Cardiac muscle cell (in vitro differentiated cells and primary cell): ENCODE measurements at regions not wholly inside any gene's neighbourhood (a gene's known extent, or its start where the extent isn't known, plus 50 kb on each side); places are given as distances from the start of the nearest gene placed in this dataset.

Source experiments
- DNase-seq, 2 donors: peaks; one replicate each; pipeline versions ENCODE4 v3.0.0 to v3.0.0-alpha.2; 2010 to 2017; ENCODE audit warnings: low read depth in 1 of 2, low spot score in 1 of 2
- H3K27ac ChIP-seq: fragments of 200-600 bp; sonication (generic); 2 replicates; pipeline ENCODE4 v1.5.1; 2016
- H3K27me3 ChIP-seq: fragments of 200-600 bp; sonication (generic); 2 replicates; pipeline ENCODE4 v1.6.0; 2016; ENCODE audit warnings: control low read depth
- H3K36me3 ChIP-seq: fragments of 200-600 bp; sonication (generic); 2 replicates; pipeline ENCODE4 v1.5.1; 2016; ENCODE audit warnings: control low read depth
- H3K4me1 ChIP-seq: fragments of 200-600 bp; sonication (generic); 2 replicates; pipeline ENCODE4 v1.8.1; 2017; ENCODE audit warnings: low read depth, mild to moderate bottlenecking, mixed run types
- H3K4me3 ChIP-seq: fragments of 200-600 bp; sonication (generic); 2 replicates; pipeline ENCODE4 v1.5.1; 2016; ENCODE audit warnings: mild to moderate bottlenecking
- H3K9me3 ChIP-seq: fragments of 200-600 bp; sonication (generic); 2 replicates; pipeline ENCODE4 v1.5.1; 2017; ENCODE audit warnings: low read depth, mild to moderate bottlenecking, control low read depth
- TF ChIP-seq, protein P1 (sequence below): IDR thresholded peaks from 2 replicates; pipeline ENCODE4 v1.5.1; 2012; ENCODE audit warnings: low read depth, mild to moderate bottlenecking, low read length

DNA sequence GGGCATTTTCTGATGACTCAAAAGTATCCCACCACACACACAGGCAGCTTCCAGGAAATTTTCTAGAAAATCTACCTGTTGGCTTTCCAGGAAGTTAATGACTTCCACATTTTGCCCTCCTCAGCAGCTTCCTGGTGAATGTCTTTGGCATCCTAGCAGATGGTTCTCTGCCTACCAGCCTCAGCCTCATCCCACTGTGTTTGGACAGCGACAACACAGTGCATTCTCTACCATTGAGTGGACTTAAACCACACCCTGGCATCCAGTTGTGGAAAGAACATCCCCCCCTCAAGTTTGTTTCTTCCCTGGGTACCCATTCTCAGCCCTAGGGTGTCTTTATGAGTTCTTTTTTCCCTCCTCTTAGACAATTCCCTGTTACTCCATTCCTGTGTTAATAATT lies 50.8 kb upstream of the GADL1 start:
- Histone ChIP-seq H3K9me3 (no peaks in the 10 kb centered on the region), H3K27me3 (no peaks in the 10 kb centered on the region), H3K36me3 (no peaks in the 10 kb centered on the region), H3K4me1 (no peaks in the 10 kb centered on the region), H3K4me3 (no peak overlapping the region), H3K27ac (no peak overlapping the region)
- TF ChIP-seq, protein P1, sequence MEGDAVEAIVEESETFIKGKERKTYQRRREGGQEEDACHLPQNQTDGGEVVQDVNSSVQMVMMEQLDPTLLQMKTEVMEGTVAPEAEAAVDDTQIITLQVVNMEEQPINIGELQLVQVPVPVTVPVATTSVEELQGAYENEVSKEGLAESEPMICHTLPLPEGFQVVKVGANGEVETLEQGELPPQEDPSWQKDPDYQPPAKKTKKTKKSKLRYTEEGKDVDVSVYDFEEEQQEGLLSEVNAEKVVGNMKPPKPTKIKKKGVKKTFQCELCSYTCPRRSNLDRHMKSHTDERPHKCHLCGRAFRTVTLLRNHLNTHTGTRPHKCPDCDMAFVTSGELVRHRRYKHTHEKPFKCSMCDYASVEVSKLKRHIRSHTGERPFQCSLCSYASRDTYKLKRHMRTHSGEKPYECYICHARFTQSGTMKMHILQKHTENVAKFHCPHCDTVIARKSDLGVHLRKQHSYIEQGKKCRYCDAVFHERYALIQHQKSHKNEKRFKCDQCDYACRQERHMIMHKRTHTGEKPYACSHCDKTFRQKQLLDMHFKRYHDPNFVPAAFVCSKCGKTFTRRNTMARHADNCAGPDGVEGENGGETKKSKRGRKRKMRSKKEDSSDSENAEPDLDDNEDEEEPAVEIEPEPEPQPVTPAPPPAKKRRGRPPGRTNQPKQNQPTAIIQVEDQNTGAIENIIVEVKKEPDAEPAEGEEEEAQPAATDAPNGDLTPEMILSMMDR: no peak
- DNase-seq: no peak

DNA sequence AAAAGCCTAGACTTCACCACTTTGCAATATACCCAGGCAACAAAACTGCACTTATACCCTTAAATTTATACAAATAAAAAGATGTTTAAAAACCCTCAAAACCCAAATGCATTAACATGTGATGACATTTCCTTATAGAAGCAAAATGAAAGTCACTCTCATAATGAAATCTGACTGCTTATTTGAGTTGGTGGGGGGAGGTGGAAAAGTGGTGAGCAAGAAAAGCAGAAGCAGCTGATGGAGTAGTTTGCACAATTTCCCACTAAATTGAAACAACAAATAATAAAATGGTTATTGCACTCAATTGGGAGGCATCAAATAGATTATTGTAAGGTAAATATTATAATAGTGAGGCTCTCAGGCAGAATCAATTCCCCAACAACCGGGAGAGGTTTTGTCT lies 54.0 kb upstream of the GADL1 start:
- H3K4me3 ChIP-seq: no peak overlapping the region
- H3K27ac ChIP-seq: no peak overlapping the region
- TF ChIP-seq, protein P1: no peak
- H3K4me1 ChIP-seq: no peaks in the 10 kb centered on the region
- no peaks in the 10 kb centered on the region for H3K27me3 ChIP-seq
- no peaks in the 10 kb centered on the region for H3K9me3 ChIP-seq
- DNase-seq: no peak
- no peaks in the 10 kb centered on the region for H3K36me3 ChIP-seq

DNA sequence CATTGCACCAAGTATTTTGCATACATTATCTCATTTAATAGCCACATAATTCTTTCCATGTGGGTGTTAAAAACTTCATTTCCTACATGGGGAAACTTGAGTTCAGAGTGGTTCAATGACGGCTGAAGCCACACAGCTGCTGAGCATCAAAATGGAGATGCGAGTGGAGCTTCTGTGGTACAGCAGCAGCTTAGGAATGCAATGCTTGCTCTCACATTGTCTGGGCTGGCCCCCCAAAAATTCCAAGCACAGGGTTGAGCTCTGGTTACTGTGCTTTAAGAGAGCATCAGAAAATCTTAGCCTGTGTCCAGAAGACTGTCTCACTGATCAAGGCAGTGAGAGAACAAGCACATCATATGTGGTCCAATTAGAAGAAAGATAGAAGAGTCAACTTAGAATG lies 57.4 kb upstream of the GADL1 start:
- TF ChIP-seq, protein P1: no peak
- Histone ChIP-seq H3K27ac (no peak overlapping the region), H3K9me3 (no peaks in the 10 kb centered on the region), H3K4me1 (no peaks in the 10 kb centered on the region), H3K27me3 (no peaks in the 10 kb centered on the region), H3K4me3 (no peak overlapping the region), H3K36me3 (no peaks in the 10 kb centered on the region)
- DNase-seq: peak in 1 of 2 donors; percentile 7

DNA sequence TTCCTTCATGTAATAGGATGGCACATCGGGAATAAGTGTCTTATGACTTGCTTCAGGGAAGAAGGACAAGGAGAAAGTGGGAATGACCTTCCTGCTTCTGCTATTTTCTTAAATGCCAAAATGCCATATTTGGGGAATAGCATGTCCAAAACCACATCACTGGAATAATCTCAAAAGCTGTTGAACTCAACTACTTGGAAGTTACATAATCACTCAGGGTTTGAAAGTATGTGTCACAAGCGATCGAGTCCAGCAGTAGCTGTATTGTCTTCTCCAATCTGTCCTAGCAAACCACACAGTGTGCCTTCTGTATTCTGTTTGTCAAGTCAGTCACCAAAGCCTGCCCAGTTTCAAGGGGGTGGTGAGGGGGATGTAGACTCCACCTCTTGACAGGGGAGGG lies 58.3 kb upstream of the GADL1 start:
- Histone ChIP-seq H3K4me1 (no peaks in the 10 kb centered on the region), H3K4me3 (no peak overlapping the region), H3K36me3 (no peaks in the 10 kb centered on the region), H3K27me3 (no peaks in the 10 kb centered on the region), H3K9me3 (no peaks in the 10 kb centered on the region), H3K27ac (no peak overlapping the region)
- peak in 1 of 2 donors; percentile 34 for DNase-seq
- TF ChIP-seq, protein P1: no peak

DNA sequence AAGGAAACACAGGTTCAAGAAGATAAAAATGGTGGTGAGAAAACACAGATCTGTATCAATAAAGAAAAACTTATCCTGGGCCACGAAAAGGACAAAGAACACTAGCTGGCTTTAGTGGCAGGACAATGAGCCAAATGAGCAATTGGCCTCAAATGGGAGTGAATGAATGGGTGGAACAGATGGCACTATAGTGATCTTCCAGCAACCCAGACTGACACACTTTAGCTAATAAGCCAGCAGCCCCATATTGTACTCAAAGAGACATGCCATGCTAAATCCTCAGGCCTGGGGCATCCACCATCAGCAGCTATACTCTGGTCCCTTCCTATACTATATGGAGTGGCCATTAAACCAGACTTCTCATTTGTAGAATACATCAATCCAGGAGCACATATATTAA lies 60.0 kb upstream of the GADL1 start:
- Histone ChIP-seq H3K27me3 (no peaks in the 10 kb centered on the region), H3K36me3 (no peaks in the 10 kb centered on the region), H3K4me3 (no peak overlapping the region), H3K9me3 (no peaks in the 10 kb centered on the region), H3K4me1 (no peaks in the 10 kb centered on the region), H3K27ac (no peak overlapping the region)
- DNase-seq: no peak
- TF ChIP-seq, protein P1: no peak

DNA sequence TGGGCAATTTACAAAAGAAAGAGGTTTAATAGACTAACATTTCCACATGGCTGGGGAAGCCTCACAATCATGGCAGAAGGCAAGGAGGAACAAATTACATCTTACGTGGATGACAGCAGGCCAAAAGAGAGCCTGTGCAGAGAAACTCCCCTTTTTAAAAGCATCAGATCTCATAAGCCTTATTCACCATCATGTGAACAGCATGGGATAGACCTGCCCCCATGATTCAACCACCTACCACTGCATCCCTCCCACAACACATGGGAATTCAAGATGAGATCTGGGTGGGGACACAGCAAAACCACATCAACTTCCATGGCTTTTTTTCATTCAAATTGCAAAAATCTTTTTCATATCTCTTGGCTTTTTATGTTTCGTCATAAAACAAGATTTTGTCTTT lies 67.6 kb upstream of the GADL1 start:
- H3K4me3 ChIP-seq: no peak overlapping the region
- TF ChIP-seq, protein P1: no peak
- DNase-seq: no peak
- no peaks in the 10 kb centered on the region for H3K27me3 ChIP-seq
- H3K36me3 ChIP-seq: no peaks in the 10 kb centered on the region
- H3K27ac ChIP-seq: no peak overlapping the region
- H3K4me1 ChIP-seq: no peaks in the 10 kb centered on the region
- no peaks in the 10 kb centered on the region for H3K9me3 ChIP-seq
